SH-SY5Y (cell line): ENCODE measurements at regions not wholly inside any gene's neighbourhood (a gene's known extent, or its start where the extent isn't known, plus 50 kb on each side); places are given as distances from the start of the nearest gene placed in this dataset.

ENCODE experiments used
- GATA2 ChIP-seq: IDR thresholded peaks from 2 replicates; pipeline ENCODE4 v1.6.1; 2011; ENCODE audit warnings: mild to moderate bottlenecking, low read depth, low read length
- GATA3 ChIP-seq: IDR thresholded peaks from 2 replicates; pipeline ENCODE4 v1.6.1; 2011; ENCODE audit warnings: low read depth, mild to moderate bottlenecking, low read length, moderate library complexity

GRCh38 chr6:68013780-68014515, 621.1 kb upstream of the ADGRB3 start:
- TF ChIP-seq GATA2 (no peak), GATA3 (no peak)
